Coronary artery (tissue), 2 donors: ENCODE measurements at regions not wholly inside any gene's neighbourhood (a gene's known extent, or its start where the extent isn't known, plus 50 kb on each side); places are given as distances from the start of the nearest gene placed in this dataset.

ENCODE experiments used
- DNase-seq: peaks from one replicate; pipeline ENCODE4 v3.0.0-alpha.2; 2017; ENCODE audit warnings: low spot score
- H3K27ac ChIP-seq, 2 donors: fragments of 200-600 bp; sonication (generic); one replicate each; pipeline ENCODE4 v1.5.1; 2016 to 2019
- H3K4me3 ChIP-seq: fragments of 200-600 bp; sonication (generic); 2 replicates; pipeline ENCODE4 v1.5.1; 2016; ENCODE audit warnings: mild to moderate bottlenecking, moderate library complexity
- TF ChIP-seq, protein P1 (sequence below): fragments of 200-600 bp; sonication (generic); IDR thresholded peaks from one replicate; pipeline ENCODE4 v1.5.1; 2019; ENCODE audit warnings: antibody characterized with exemption

DNA sequence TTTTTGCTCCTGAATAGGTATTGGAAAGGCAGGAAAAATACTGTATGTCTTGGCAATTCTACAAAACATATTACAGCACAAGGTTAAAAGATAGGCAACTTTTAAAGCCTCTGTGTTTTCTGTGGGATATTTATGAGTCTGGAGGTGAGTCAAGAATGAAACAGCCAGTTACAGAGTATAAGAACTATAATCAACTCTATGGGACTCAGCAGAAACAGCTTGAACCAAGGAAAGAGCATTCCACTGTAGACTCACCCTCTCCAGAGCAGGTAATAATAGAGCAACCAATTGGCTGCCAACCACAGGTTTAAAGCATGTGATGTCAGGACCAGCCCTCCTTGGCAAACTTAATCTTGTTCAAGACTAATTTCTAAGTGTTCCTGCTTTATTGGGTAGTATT is 100.5 kb upstream of the MDM1 start:
- no peak for DNase-seq
- H3K27ac ChIP-seq, result no peak overlapping the region
- H3K4me3 ChIP-seq, result no peak overlapping the region
- TF ChIP-seq, protein P1, sequence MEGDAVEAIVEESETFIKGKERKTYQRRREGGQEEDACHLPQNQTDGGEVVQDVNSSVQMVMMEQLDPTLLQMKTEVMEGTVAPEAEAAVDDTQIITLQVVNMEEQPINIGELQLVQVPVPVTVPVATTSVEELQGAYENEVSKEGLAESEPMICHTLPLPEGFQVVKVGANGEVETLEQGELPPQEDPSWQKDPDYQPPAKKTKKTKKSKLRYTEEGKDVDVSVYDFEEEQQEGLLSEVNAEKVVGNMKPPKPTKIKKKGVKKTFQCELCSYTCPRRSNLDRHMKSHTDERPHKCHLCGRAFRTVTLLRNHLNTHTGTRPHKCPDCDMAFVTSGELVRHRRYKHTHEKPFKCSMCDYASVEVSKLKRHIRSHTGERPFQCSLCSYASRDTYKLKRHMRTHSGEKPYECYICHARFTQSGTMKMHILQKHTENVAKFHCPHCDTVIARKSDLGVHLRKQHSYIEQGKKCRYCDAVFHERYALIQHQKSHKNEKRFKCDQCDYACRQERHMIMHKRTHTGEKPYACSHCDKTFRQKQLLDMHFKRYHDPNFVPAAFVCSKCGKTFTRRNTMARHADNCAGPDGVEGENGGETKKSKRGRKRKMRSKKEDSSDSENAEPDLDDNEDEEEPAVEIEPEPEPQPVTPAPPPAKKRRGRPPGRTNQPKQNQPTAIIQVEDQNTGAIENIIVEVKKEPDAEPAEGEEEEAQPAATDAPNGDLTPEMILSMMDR, result no peak

DNA sequence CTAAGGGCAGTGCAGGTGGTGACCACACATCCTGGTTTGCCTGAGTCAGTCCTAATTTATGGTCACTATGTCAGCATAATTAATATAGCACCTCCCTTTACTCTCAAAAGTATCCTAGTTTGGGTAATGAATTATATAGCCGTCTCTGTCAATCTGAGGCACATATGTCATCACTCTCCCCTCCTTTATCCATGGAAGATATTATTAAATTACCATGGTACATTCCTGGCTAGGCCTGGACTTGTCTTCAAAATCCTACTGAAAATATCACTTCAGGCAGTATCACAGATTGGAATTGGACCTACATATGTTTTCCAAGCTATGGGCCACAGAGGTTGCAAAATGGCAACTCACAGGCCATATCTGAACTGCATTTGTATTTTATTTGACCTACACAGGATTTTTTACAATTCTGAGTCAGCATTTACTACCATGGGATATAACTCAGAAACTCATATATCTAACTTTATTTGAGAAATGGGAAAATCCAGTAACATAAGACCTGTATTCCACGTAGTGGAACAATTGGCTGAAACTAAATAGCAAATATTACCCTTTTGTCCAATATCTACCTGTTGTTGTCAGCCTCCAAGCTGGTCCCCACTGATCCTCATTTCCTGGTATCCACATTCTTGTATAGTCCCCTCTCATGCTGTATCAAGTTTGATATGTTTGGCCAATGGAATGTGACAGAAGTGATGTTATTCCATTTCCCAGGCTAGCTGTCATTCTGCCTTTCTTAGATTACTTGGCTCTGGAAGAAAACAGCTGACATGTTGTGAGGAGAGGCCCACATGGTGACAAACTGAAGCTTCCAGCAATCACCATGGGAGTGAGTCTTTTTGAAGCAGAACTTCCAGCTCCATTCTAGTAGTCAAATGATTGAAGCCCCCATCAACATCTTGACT is 102.5 kb upstream of the MDM1 start:
- no peak overlapping the region for H3K4me3 ChIP-seq
- H3K27ac ChIP-seq, result no peak overlapping the region
- no peak for DNase-seq
- TF ChIP-seq, protein P1, result no peak

DNA sequence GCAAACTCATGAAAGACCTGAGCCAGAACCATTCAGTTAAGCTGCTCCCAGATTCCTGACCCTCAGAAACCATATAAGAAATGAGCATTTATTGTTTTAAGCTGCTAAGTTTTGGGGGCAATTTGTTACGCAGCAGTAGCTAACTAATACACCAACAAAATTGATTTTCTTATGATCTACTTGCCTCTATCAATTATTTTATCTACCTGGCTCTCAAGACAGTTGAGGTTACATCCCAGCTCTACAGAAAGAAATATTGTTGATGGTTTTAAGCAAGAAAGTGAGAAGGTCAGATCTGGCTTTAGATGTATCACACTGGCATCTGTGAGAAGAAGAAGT is 103.1 kb upstream of the MDM1 start:
- TF ChIP-seq, protein P1, result no peak
- no peak overlapping the region for H3K27ac ChIP-seq
- DNase-seq, result no peak
- H3K4me3 ChIP-seq, result no peak overlapping the region

DNA sequence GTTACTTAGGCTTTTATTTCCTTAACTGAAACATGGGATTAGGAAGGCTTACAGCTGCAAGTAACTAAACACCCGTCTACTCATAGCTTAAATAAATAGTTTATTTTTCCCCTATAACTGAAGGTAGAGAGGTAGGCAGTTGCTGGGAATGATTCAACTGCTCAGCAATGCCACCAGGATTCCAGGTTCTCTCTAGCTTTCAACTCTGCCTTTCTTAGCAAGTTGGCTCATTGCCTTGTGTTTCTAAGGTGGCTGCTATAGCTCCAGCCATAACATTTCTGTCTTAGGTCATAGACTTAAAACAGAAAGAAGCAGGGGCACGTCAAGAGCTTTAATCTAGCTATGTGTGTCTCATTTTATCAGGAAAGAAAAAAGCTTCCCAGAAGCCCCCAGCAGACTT is 103.7 kb upstream of the MDM1 start:
- Histone ChIP-seq H3K4me3 (no peak overlapping the region), H3K27ac (no peak overlapping the region)
- DNase-seq, result no peak
- TF ChIP-seq, protein P1, result no peak

DNA sequence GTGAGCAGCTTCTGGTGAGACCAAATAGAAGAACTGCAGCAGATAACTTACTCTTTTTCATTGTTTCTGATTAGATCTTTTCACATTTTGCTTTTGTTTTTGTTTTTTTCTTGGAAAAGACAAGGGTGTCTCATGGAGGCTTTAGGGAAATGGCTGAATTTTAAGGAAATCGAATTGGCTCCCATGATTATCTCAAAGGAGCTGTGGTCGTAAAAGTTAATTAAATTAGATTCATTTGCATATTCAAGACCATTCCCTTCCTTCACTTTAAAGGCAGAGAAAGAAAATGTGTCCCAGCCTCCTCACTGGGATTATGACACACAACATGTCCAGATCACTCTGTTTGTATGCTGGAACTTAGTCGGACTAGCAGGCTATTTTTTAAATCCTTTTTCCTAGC is 106.4 kb upstream of the MDM1 start:
- DNase-seq, result no peak
- TF ChIP-seq, protein P1, result no peak
- Histone ChIP-seq H3K4me3 (no peak overlapping the region), H3K27ac (no peak overlapping the region)

DNA sequence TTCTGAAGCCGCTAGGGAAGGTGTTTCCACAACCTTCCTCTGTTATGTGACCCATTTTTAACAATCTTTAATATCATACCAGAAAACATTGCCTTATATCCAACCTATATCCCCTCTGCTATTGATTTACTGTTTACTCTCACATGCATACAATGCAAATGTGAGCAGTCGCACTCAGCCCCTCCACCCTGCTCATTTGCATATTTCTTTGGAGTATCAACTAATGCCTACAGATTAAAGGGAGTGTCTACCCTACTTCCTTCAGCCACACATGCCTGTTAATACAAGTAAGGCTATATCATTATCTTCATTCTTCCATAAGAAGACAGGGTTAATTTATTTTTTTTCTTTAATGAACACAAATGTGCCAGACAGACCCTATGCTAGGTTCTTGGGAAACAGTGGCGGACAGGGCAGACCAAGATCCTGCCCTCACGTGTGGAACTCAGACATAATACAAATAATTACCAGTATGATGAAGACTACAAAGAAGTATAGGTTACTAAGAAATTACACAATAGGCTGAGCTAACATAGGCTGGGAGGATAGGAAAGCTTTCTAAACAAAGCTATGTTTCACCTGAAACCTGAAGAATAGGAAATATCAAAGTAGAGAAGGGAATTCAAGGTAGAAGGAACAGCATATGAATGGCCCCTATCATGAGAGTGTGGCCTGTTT is 107.3 kb upstream of the MDM1 start:
- no peak for DNase-seq
- TF ChIP-seq, protein P1, result no peak
- Histone ChIP-seq H3K4me3 (no peak overlapping the region), H3K27ac (no peak overlapping the region)

DNA sequence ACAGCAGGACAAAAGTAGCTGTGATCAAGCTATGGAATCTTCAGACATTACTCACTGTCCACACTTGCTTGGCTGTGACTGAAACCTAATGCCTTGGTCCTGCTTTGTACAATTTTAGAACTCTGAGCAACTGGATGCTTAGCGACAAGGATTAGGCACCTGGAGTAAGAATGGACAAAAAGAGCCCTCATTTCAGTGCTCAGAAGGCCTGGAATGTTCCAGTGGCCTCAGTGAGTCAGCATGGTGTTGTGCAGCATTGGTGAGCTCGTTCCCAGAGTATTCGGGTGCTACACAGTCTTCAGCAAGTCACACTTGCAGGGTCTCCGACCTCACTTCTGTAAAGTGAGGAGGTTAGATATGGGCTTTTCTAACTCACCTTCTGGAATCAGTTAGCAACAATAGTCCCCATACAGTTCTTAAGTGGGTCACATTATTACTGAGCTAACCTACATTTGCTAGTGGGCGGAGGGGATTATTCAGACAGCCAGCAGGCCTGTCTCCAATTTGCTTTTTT is 108.0 kb upstream of the MDM1 start:
- Histone ChIP-seq H3K4me3 (no peak overlapping the region), H3K27ac (no peak overlapping the region)
- TF ChIP-seq, protein P1, result no peak
- no peak for DNase-seq
